HEK293 (cell line): ENCODE measurements at regions not wholly inside any gene's neighbourhood (a gene's known extent, or its start where the extent isn't known, plus 50 kb on each side); places are given as distances from the start of the nearest gene placed in this dataset.

Experiments used
- CTCF ChIA-PET: fragments of 350-600 bp; formaldehyde crosslinking; extraction: SDS; loops from one replicate; lab custom pipeline; 2021; ENCODE audit warnings: antibody characterized with exemption; lab: Yijun Ruan, JAX
- POLR2A ChIA-PET: fragments of 300-600 bp; formaldehyde crosslinking; extraction: SDS; loops from one replicate; lab custom pipeline; 2020; ENCODE audit warnings: antibody characterized with exemption, inconsistent platforms; lab: Yijun Ruan, JAX
- H3K27ac ChIP-seq: fragments of 200-500 bp; sonication (Bioruptor generic); 2 replicates; pipeline ENCODE4 v1.5.1; 2014; ENCODE audit warnings: low read depth, low read length, control low read depth, inconsistent platforms; ENCODE audit errors: extremely low read depth
- H3K36me3 ChIP-seq, 2 experiments: fragments of 200-500 bp in 1 of 2; sonication (Bioruptor generic) in 1 of 2; 1 replicate in 1 of 2; 2 replicates in 1 of 2; pipeline ENCODE4 v1.5.1; 2014 to 2017; ENCODE audit warnings: inconsistent platforms in 2 of 2, low read length in 2 of 2; ENCODE audit not compliant: control insufficient read depth in 2 of 2, insufficient read depth in 1 of 2
- H3K4me1 ChIP-seq: fragments of 200-500 bp; sonication (Bioruptor generic); 2 replicates; pipeline ENCODE4 v1.5.1; 2014; ENCODE audit warnings: mild to moderate bottlenecking, low read length, inconsistent platforms; ENCODE audit not compliant: control insufficient read depth, insufficient read depth
- H3K4me3 ChIP-seq: 2 replicates; pipeline ENCODE4 v1.5.1; 2011; ENCODE audit warnings: low read depth, mild to moderate bottlenecking, control low read depth, low read length, moderate library complexity
- H3K9me3 ChIP-seq: fragments of 200-500 bp; sonication (Bioruptor generic); 2 replicates; pipeline ENCODE4 v1.5.1; 2014; ENCODE audit warnings: low read depth, low read length, inconsistent platforms; ENCODE audit not compliant: control insufficient read depth, insufficient read depth
- ATF2 ChIP-seq: fragments of 450-650 bp; formaldehyde crosslinking; IDR thresholded peaks from 2 replicates; pipeline ENCODE4 v1.5.1; 2016; ENCODE audit warnings: missing biosample characterization, missing genetic modification characterization, low read depth
- GLI4 ChIP-seq: fragments of 450-650 bp; formaldehyde crosslinking; IDR thresholded peaks from 2 replicates; pipeline ENCODE4 v1.5.1; 2016; ENCODE audit warnings: missing biosample characterization, missing genetic modification characterization
- KLF10 ChIP-seq: fragments of 450-650 bp; IDR thresholded peaks from 2 replicates; pipeline ENCODE4 v1.5.1; 2018; ENCODE audit warnings: missing biosample characterization, mild to moderate bottlenecking, missing genetic modification characterization
- KLF16 ChIP-seq: fragments of 450-650 bp; formaldehyde crosslinking; IDR thresholded peaks from 2 replicates; pipeline ENCODE4 v1.5.1; 2017; ENCODE audit warnings: missing biosample characterization, missing genetic modification characterization
- PRDM10 ChIP-seq: fragments of 450-650 bp; formaldehyde crosslinking; IDR thresholded peaks from 2 replicates; pipeline ENCODE4 v1.5.1; 2016; ENCODE audit warnings: missing biosample characterization, missing genetic modification characterization
- SCRT1 ChIP-seq: fragments of 450-650 bp; formaldehyde crosslinking; IDR thresholded peaks from 2 replicates; pipeline ENCODE4 v1.5.1; 2016; ENCODE audit warnings: missing biosample characterization, missing genetic modification characterization, borderline replicate concordance
- SP3 ChIP-seq: fragments of 450-650 bp; formaldehyde crosslinking; IDR thresholded peaks from 2 replicates; pipeline ENCODE4 v1.5.1; 2016; ENCODE audit warnings: missing biosample characterization, missing genetic modification characterization
- YY1 ChIP-seq: fragments of 450-650 bp; formaldehyde crosslinking; IDR thresholded peaks from 2 replicates; pipeline ENCODE4 v1.5.1; 2018; ENCODE audit warnings: missing biosample characterization, missing genetic modification characterization
- YY2 ChIP-seq: fragments of 450-650 bp; formaldehyde crosslinking; IDR thresholded peaks from 2 replicates; pipeline ENCODE4 v1.5.1; 2016; ENCODE audit warnings: missing biosample characterization, missing genetic modification characterization
- ZBTB7A ChIP-seq: fragments of 450-650 bp; formaldehyde crosslinking; IDR thresholded peaks from 2 replicates; pipeline ENCODE4 v1.5.1; 2016; ENCODE audit warnings: low read depth, missing biosample characterization, missing genetic modification characterization
- ZEB2 ChIP-seq: fragments of 450-650 bp; formaldehyde crosslinking; IDR thresholded peaks from 2 replicates; pipeline ENCODE4 v1.5.1; 2016; ENCODE audit warnings: missing biosample characterization, missing genetic modification characterization
- ZFP3 ChIP-seq: fragments of 450-650 bp; formaldehyde crosslinking; IDR thresholded peaks from 2 replicates; pipeline ENCODE4 v1.5.1; 2016; ENCODE audit warnings: low read depth, missing biosample characterization, missing genetic modification characterization
- ZNF175 ChIP-seq: fragments of 450-650 bp; formaldehyde crosslinking; IDR thresholded peaks from 2 replicates; pipeline ENCODE4 v1.5.1; 2016; ENCODE audit warnings: missing biosample characterization, missing genetic modification characterization
- ZNF280C ChIP-seq: fragments of 450-650 bp; formaldehyde crosslinking; IDR thresholded peaks from 2 replicates; pipeline ENCODE4 v1.5.1; 2016; ENCODE audit warnings: missing biosample characterization, missing genetic modification characterization
- ZNF302 ChIP-seq: fragments of 450-650 bp; formaldehyde crosslinking; IDR thresholded peaks from 2 replicates; pipeline ENCODE4 v1.5.1; 2016; ENCODE audit warnings: missing biosample characterization, missing genetic modification characterization, low read depth
- ZNF335 ChIP-seq: fragments of 450-650 bp; formaldehyde crosslinking; conservative IDR thresholded peaks from 2 replicates; pipeline ENCODE4 v1.5.1; 2016; ENCODE audit warnings: missing biosample characterization, missing genetic modification characterization
- ZNF362 ChIP-seq: fragments of 450-650 bp; formaldehyde crosslinking; IDR thresholded peaks from 2 replicates; pipeline ENCODE4 v1.5.1; 2016; ENCODE audit warnings: missing biosample characterization, missing genetic modification characterization
- ZNF366 ChIP-seq: fragments of 450-650 bp; formaldehyde crosslinking; conservative IDR thresholded peaks from 2 replicates; pipeline ENCODE4 v1.5.1; 2016; ENCODE audit warnings: missing biosample characterization, missing genetic modification characterization
- ZNF37A ChIP-seq: fragments of 450-650 bp; IDR thresholded peaks from 2 replicates; pipeline ENCODE4 v1.5.1; 2018; ENCODE audit warnings: missing biosample characterization, missing genetic modification characterization
- ZNF449 ChIP-seq: fragments of 450-650 bp; formaldehyde crosslinking; IDR thresholded peaks from 2 replicates; pipeline ENCODE4 v1.5.1; 2017; ENCODE audit warnings: missing biosample characterization, mild to moderate bottlenecking, missing genetic modification characterization, moderate library complexity
- ZNF596 ChIP-seq: fragments of 450-650 bp; IDR thresholded peaks from 2 replicates; pipeline ENCODE4 v1.5.0; 2018; ENCODE audit warnings: missing biosample characterization, mild to moderate bottlenecking, missing genetic modification characterization, moderate library complexity
- ZNF623 ChIP-seq: fragments of 450-650 bp; formaldehyde crosslinking; IDR thresholded peaks from 2 replicates; pipeline ENCODE4 v1.5.1; 2016; ENCODE audit warnings: missing biosample characterization, missing genetic modification characterization
- ZNF707 ChIP-seq: fragments of 450-650 bp; formaldehyde crosslinking; IDR thresholded peaks from 2 replicates; pipeline ENCODE4 v1.5.1; 2016; ENCODE audit warnings: missing biosample characterization, missing genetic modification characterization
- ZNF747 ChIP-seq: fragments of 450-650 bp; formaldehyde crosslinking; IDR thresholded peaks from 2 replicates; pipeline ENCODE4 v1.5.1; 2016; ENCODE audit warnings: missing biosample characterization, missing genetic modification characterization
- ZNF768 ChIP-seq: fragments of 450-650 bp; formaldehyde crosslinking; IDR thresholded peaks from 2 replicates; pipeline ENCODE4 v1.5.1; 2018; ENCODE audit warnings: missing biosample characterization, mild to moderate bottlenecking, missing genetic modification characterization

- Histone ChIP-seq H3K27ac (no peak overlapping the region), H3K4me3 (no peak overlapping the region), H3K9me3 (no peaks in the 10 kb centered on the region), H3K36me3 (no peaks in the 10 kb centered on the region), H3K4me1 (no peaks in the 10 kb centered on the region)
- ChIA-PET CTCF (interaction anchor here (0.5 kb wide), 1 partner anchor 38 kb away, joined by 3 read pairs; no protein-coding TSS in a partner anchor), POLR2A (no interaction called here)
- TF ChIP-seq ZNF707 (tag by site-specific recombination) (no peak), ZNF362 (tag by site-specific recombination) (no peak), YY1 (tag by site-specific recombination) (no peak), SP3 (no peak), SCRT1 (no peak), ZEB2 (tag by site-specific recombination) (no peak), ZNF37A (tag by site-specific recombination) (no peak), GLI4 (tag by site-specific recombination) (no peak)
These were observed 325.7 kb upstream of the LYPLAL1 start for GRCh38 chr1:218848009-218848408.

DNA sequence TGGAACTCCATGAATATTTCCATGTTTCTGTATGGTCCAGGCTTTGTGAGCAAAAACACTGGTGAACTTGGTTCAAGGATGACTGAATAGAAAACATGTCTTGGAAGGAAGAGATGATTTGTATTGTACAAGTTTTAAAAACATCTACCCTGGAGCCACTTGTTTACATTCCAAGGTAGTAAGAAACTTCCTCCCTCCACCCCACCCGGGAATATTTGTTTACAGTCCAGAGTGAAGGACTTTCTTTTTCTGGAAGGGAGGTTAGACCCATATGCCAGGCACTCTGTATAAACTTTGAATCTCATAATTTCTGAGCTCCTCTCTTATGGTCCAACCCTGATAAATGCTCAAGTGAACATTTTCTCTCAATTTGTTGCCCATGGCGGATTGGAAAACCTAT is 323.3 kb upstream of the LYPLAL1 start:
- ChIA-PET CTCF (no interaction called here), POLR2A (no interaction called here)
- Histone ChIP-seq H3K4me1 (no peaks in the 10 kb centered on the region), H3K27ac (no peak overlapping the region), H3K4me3 (no peak overlapping the region), H3K36me3 (no peaks in the 10 kb centered on the region), H3K9me3 (no peaks in the 10 kb centered on the region)
- TF ChIP-seq ZNF175 (tag by site-specific recombination) = no peak
- TF ChIP-seq KLF10 (tag by site-specific recombination) = no peak
- TF ChIP-seq ZNF335 (tag by site-specific recombination) = no peak
- TF ChIP-seq YY2 (tag by site-specific recombination) = no peak
- TF ChIP-seq ZNF449 (tag by site-specific recombination) = no peak
- no peak for TF ChIP-seq ZNF768
- no peak for TF ChIP-seq ZNF366
- TF ChIP-seq ZNF623 = no peak
- TF ChIP-seq ZNF280C (tag by site-specific recombination) = no peak
- no peak for TF ChIP-seq ZNF302
- no peak for TF ChIP-seq ZNF747 (tag by site-specific recombination)

- Histone ChIP-seq H3K27ac (no peak overlapping the region), H3K9me3 (no peaks in the 10 kb centered on the region), H3K36me3 (no peaks in the 10 kb centered on the region), H3K4me1 (no peaks in the 10 kb centered on the region), H3K4me3 (no peak overlapping the region)
- POLR2A ChIA-PET = no interaction called here
- CTCF ChIA-PET = no interaction called here
- no peak for TF ChIP-seq KLF16 (tag by site-specific recombination)
- TF ChIP-seq ZNF596 = no peak
- TF ChIP-seq ZFP3 (tag by site-specific recombination) = no peak
- no peak for TF ChIP-seq PRDM10 (tag by site-specific recombination)
- no peak for TF ChIP-seq ZBTB7A (tag by site-specific recombination)
- TF ChIP-seq ATF2 (tag by site-specific recombination) = no peak
These were observed 322.1 kb upstream of the LYPLAL1 start for GRCh38 chr1:218851586-218851985.
